ENCODE measurements at regions not wholly inside any gene's neighbourhood (a gene's known extent, or its start where the extent isn't known, plus 50 kb on each side); places are given as distances from the start of the nearest gene placed in this dataset.

DNA sequence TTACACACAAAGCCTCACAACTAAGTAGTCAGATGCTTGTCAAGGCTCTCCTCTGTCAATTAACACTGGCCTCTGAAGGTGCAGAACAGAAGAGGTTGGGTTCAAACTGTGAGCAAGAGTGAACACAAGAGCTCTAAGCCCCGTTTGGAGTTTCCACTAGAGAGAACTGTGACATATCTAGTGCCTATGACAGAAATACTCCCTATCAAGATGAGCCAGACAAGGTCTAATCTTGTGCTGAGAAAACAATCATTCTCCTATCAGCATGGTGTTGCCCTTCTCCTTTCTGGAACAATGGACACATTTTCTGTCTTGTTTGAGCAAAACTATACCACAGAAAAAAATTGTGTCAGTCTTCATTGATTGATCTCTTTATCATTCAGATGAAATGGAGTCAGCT lies 62.4 kb upstream of the CCDC71L start:
- TF ChIP-seq, protein P1, sequence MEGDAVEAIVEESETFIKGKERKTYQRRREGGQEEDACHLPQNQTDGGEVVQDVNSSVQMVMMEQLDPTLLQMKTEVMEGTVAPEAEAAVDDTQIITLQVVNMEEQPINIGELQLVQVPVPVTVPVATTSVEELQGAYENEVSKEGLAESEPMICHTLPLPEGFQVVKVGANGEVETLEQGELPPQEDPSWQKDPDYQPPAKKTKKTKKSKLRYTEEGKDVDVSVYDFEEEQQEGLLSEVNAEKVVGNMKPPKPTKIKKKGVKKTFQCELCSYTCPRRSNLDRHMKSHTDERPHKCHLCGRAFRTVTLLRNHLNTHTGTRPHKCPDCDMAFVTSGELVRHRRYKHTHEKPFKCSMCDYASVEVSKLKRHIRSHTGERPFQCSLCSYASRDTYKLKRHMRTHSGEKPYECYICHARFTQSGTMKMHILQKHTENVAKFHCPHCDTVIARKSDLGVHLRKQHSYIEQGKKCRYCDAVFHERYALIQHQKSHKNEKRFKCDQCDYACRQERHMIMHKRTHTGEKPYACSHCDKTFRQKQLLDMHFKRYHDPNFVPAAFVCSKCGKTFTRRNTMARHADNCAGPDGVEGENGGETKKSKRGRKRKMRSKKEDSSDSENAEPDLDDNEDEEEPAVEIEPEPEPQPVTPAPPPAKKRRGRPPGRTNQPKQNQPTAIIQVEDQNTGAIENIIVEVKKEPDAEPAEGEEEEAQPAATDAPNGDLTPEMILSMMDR (IDR thresholded peaks at IDR 0.05): no peak
- TF ChIP-seq, protein P2, sequence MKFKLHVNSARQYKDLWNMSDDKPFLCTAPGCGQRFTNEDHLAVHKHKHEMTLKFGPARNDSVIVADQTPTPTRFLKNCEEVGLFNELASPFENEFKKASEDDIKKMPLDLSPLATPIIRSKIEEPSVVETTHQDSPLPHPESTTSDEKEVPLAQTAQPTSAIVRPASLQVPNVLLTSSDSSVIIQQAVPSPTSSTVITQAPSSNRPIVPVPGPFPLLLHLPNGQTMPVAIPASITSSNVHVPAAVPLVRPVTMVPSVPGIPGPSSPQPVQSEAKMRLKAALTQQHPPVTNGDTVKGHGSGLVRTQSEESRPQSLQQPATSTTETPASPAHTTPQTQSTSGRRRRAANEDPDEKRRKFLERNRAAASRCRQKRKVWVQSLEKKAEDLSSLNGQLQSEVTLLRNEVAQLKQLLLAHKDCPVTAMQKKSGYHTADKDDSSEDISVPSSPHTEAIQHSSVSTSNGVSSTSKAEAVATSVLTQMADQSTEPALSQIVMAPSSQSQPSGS (CRISPR knock-in tag; IDR thresholded peaks at IDR 0.05; ENCODE audit: borderline replicate concordance, low read depth): no peak
- TF ChIP-seq, protein P3, sequence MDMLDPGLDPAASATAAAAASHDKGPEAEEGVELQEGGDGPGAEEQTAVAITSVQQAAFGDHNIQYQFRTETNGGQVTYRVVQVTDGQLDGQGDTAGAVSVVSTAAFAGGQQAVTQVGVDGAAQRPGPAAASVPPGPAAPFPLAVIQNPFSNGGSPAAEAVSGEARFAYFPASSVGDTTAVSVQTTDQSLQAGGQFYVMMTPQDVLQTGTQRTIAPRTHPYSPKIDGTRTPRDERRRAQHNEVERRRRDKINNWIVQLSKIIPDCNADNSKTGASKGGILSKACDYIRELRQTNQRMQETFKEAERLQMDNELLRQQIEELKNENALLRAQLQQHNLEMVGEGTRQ (CRISPR knock-in tag; IDR thresholded peaks at IDR 0.05): no peak
- no peak for TF ChIP-seq JUN (CRISPR knock-in tag; IDR thresholded peaks at IDR 0.05)
- TF ChIP-seq, protein P4, sequence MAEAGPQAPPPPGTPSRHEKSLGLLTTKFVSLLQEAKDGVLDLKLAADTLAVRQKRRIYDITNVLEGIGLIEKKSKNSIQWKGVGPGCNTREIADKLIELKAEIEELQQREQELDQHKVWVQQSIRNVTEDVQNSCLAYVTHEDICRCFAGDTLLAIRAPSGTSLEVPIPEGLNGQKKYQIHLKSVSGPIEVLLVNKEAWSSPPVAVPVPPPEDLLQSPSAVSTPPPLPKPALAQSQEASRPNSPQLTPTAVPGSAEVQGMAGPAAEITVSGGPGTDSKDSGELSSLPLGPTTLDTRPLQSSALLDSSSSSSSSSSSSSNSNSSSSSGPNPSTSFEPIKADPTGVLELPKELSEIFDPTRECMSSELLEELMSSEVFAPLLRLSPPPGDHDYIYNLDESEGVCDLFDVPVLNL (CRISPR knock-in tag; IDR thresholded peaks at IDR 0.05; ENCODE audit: borderline replicate concordance, low read depth): no peak
- no peak for TF ChIP-seq KAT7 (CRISPR knock-in tag; IDR thresholded peaks at IDR 0.05; ENCODE audit: borderline replicate concordance)
- TF ChIP-seq ZNF121 (CRISPR knock-in tag; IDR thresholded peaks at IDR 0.05): no peak
- no peak for TF ChIP-seq CBFB (CRISPR knock-in tag; IDR thresholded peaks at IDR 0.05; ENCODE audit: low read depth)
- TF ChIP-seq, protein P5, sequence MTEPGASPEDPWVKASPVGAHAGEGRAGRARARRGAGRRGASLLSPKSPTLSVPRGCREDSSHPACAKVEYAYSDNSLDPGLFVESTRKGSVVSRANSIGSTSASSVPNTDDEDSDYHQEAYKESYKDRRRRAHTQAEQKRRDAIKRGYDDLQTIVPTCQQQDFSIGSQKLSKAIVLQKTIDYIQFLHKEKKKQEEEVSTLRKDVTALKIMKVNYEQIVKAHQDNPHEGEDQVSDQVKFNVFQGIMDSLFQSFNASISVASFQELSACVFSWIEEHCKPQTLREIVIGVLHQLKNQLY (CRISPR knock-in tag; IDR thresholded peaks at IDR 0.05): no peak
- TF ChIP-seq, protein P6, sequence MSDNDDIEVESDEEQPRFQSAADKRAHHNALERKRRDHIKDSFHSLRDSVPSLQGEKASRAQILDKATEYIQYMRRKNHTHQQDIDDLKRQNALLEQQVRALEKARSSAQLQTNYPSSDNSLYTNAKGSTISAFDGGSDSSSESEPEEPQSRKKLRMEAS (CRISPR knock-in tag; IDR thresholded peaks at IDR 0.05): no peak
- no peak for TF ChIP-seq ZNF317 (CRISPR knock-in tag; IDR thresholded peaks at IDR 0.05; ENCODE audit: borderline replicate concordance, low read depth)
- TF ChIP-seq SMAD4 (CRISPR knock-in tag; IDR thresholded peaks at IDR 0.05): no peak
- no peak for TF ChIP-seq SP1 (CRISPR knock-in tag; conservative IDR thresholded peaks at IDR 0.05)
